ENCODE measurements at regions not wholly inside any gene's neighbourhood (a gene's known extent, or its start where the extent isn't known, plus 50 kb on each side); places are given as distances from the start of the nearest gene placed in this dataset.

- H3K4ac ChIP-seq (ENCODE audit: low read depth, low read length), result no peak overlapping the region
- no peak overlapping the region for H4K8ac ChIP-seq (replicated peaks; ENCODE audit: insufficient read length, low read depth, low read length)
- H2BK5ac ChIP-seq (ENCODE audit: insufficient read length, low read length), result no peak overlapping the region
- H2AFZ ChIP-seq (ENCODE audit: low read length), result no peak overlapping the region
- H3K14ac ChIP-seq (ENCODE audit: insufficient read depth, low read length), result no peak overlapping the region
- H2BK12ac ChIP-seq (ENCODE audit: insufficient read length, low read depth, low read length), result no peak overlapping the region
- H3K56ac ChIP-seq (ENCODE audit: insufficient read length, low read depth, low read length), result no peak overlapping the region
- no peak overlapping the region for H3K27ac ChIP-seq (ENCODE audit: insufficient read length, low read depth, low read length)
- Mint-ChIP-seq H3K4me3 (no peak overlapping the region), H3K9me3 (no peaks in the 10 kb centered on the region), H3K36me3 (ENCODE audit: insufficient read depth in 1 of 3, low read depth in 3 of 3) (no peaks in the 10 kb centered on the region), H3K4me1 (peaks cover 3 to 8% of the 10 kb centered on the region in 2 experiments), H3K27me3 (ENCODE audit: low read depth) (peaks cover 2% of the 10 kb centered on the region), H3K27ac (no peak overlapping the region)
- no peak overlapping the region for H2BK20ac ChIP-seq (ENCODE audit: low read depth, low read length, poor library complexity, severe bottlenecking)
- WGBS (ENCODE audit: extremely low coverage, insufficient read length, low lambda C conversion rate), result no CpG with 5 or more reads among the region's 2 CpGs
- TF ChIP-seq, protein P1, sequence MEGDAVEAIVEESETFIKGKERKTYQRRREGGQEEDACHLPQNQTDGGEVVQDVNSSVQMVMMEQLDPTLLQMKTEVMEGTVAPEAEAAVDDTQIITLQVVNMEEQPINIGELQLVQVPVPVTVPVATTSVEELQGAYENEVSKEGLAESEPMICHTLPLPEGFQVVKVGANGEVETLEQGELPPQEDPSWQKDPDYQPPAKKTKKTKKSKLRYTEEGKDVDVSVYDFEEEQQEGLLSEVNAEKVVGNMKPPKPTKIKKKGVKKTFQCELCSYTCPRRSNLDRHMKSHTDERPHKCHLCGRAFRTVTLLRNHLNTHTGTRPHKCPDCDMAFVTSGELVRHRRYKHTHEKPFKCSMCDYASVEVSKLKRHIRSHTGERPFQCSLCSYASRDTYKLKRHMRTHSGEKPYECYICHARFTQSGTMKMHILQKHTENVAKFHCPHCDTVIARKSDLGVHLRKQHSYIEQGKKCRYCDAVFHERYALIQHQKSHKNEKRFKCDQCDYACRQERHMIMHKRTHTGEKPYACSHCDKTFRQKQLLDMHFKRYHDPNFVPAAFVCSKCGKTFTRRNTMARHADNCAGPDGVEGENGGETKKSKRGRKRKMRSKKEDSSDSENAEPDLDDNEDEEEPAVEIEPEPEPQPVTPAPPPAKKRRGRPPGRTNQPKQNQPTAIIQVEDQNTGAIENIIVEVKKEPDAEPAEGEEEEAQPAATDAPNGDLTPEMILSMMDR (conservative IDR thresholded peaks at IDR 0.05), result no peak
- H3K9me3 ChIP-seq (ENCODE audit: control insufficient read depth, low read depth, low read length), result no peaks in the 10 kb centered on the region
- no peaks in the 10 kb centered on the region for H3K23me2 ChIP-seq (ENCODE audit: insufficient read length, low read depth, low read length, poor library complexity, severe bottlenecking)
- no peak overlapping the region for H4K5ac ChIP-seq (ENCODE audit: insufficient read length, low read depth, low read length)
- DNase-seq, result no peak
- no peaks in the 10 kb centered on the region for H4K20me1 ChIP-seq (ENCODE audit: control insufficient read depth, insufficient read depth, insufficient read length)
- no peak overlapping the region for H3K9ac ChIP-seq (ENCODE audit: extremely low read depth, insufficient read length, low read length)
- H3K4me2 ChIP-seq (ENCODE audit: insufficient read depth, insufficient read length, low read length), result no peak overlapping the region
- H3K27me3 ChIP-seq (ENCODE audit: insufficient read depth, low read length), result no peaks in the 10 kb centered on the region
- no peak overlapping the region for H3K18ac ChIP-seq (ENCODE audit: insufficient read length, low read depth, low read length)
- H3K4me1 ChIP-seq (ENCODE audit: insufficient read depth, low read length), result no peaks in the 10 kb centered on the region
- no peak overlapping the region for H2AK5ac ChIP-seq (ENCODE audit: insufficient read length, low read length)
- no peaks in the 10 kb centered on the region for H3K79me1 ChIP-seq (ENCODE audit: insufficient read depth, low read depth, low read length, poor library complexity, severe bottlenecking)
- H2BK15ac ChIP-seq (ENCODE audit: low read depth, low read length), result no peak overlapping the region
- no peaks in the 10 kb centered on the region for H3K79me2 ChIP-seq (ENCODE audit: insufficient read depth, low read length)
- H2BK120ac ChIP-seq (ENCODE audit: low read depth, low read length, poor library complexity, severe bottlenecking), result no peak overlapping the region
- no peak overlapping the region for H4K91ac ChIP-seq (ENCODE audit: insufficient read length, low read depth, low read length)
- H3T11ph ChIP-seq (ENCODE audit: low read length), result no peak overlapping the region
- H3K23ac ChIP-seq (ENCODE audit: insufficient read length, low read depth, low read length), result no peak overlapping the region
These were observed 359.1 kb downstream of the BARHL2 start for GRCh38 chr1:90357995-90358394.
